Globus pallidus (tissue), 1 donor: ENCODE measurements at regions not wholly inside any gene's neighbourhood (a gene's known extent, or its start where the extent isn't known, plus 50 kb on each side); places are given as distances from the start of the nearest gene placed in this dataset.

Experiments used
- DNase-seq: peaks from one replicate; pipeline ENCODE4 v3.0.0-alpha.2; 2015; ENCODE audit warnings: low spot score

DNA sequence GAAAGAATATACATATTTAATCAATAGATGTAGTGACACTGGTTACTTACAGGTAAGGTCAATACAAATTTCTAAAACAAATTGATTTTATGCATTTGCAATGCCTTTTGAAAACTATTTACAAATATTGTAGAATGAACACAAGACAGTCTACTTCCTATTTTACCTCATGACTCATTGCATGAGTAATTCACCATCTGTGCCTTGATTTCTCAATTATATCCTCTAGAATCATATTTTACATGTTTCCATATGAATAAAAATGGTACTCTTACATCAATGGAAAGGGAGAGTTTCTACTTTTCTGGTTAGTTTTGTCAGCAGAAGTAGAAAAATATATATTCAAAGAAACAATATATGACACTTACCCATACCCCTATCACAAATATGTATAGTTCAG is 203.8 kb upstream of the CDH7 start:
- no peak for DNase-seq

DNA sequence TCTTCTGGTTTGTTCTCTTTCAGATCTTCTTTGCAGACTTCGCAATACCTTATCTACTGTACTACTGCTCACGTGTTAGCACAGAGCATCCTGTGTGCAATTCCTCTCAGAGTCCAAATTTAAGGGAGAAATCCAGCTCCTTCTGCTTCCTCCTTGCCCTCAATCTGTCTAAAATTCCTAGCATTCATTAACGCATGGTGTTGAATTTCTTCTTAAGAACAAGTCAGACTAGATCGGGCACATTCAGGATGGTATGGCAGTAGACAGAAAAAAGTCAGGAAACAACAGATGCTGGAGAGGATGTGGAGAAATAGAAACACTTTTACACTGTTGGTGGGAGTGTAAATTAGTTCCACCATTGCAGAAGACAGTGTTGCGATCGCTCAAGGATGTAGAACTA is 206.1 kb upstream of the CDH7 start:
- no peak for DNase-seq

DNA sequence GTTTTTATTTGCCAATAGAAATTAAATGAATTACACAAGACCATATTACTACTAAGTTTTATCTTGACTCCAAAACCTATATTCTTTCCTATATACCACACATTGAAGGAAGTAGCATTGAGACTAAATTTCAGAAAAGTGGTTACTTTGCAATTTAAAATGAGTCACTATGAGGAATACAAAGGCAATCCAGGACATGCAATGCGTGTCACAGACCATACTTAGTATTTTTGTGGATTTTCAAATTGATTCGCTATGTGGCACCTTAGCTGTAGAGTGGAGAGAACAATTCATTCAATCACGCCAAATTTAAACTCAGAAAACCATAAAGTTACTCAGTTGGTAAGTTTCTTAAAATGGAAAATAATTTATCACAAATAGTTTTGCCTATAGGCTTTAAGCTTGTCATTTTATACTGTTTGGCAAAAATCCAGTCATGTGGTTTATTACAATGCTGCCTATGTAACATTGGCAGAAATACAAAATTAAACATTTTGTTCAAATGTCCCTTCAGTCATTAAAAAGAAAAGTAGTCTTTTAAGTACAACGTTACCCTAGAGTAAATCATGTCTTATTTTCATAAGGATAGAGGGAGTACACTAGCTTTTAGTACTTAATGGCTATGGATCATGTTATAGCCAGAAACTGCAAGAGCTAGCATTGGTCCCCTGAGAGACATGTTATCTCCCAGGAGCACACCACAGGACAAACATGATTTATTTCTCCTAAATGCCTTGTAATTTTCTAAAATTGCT is 222.8 kb upstream of the CDH7 start:
- no peak for DNase-seq

DNA sequence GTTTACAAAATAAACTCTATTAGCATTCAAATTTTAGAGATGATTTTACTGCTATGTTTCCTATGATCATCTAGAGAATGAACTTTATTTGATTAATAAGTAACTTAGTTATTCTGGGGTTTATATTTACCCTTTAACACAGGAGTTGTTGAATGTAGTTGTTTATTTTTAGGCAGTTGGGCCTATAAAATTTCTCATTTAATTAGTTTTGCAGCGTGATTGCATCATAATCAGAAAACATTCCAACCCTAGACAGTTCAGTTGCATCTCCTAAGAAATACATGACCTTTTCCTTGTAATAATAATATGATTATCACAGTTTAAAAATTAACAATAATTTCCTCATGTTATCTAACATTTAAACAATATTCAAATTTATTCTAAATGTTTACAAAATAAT is 224.7 kb upstream of the CDH7 start:
- DNase-seq: no peak

DNA sequence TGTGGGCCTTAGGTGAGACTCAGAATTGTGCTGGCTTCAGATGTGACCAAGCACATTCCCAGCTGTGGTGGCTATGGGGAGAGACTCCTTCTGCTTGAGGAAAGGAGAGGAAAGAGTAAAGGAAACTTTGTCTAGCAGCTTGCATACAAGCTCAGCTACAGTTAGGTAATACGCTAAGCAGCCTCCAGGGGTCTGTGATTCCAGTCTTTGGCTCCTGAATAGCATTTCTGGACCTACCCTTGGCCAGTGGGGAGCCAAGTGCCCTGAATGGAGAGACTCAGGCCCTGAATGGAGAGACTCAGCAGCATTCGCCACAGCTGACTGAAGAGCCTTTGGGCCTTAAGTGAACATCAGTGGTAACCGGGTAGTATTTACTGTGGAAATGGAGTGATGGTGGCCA is 227.4 kb upstream of the CDH7 start:
- no peak for DNase-seq

DNA sequence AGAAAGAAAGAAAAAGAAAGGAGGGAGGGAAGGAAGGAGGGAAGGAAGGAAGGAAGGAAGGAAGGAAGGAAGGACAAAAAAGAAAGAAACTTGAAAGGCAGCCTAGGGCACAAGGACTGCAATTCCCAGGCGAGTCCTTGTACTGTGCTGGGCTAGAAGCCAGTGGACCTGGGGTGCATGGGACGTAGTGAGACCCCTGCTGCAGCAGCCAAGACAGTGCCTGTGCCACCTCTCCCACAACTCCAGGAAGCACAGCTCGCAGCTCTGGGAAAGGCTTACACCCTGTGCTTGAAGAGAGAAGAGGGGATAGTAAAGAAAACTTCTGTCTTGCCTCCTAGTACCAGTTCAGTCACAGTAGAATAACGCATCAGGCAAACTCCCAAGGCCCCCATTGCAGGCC is 227.9 kb upstream of the CDH7 start:
- DNase-seq: no peak

DNA sequence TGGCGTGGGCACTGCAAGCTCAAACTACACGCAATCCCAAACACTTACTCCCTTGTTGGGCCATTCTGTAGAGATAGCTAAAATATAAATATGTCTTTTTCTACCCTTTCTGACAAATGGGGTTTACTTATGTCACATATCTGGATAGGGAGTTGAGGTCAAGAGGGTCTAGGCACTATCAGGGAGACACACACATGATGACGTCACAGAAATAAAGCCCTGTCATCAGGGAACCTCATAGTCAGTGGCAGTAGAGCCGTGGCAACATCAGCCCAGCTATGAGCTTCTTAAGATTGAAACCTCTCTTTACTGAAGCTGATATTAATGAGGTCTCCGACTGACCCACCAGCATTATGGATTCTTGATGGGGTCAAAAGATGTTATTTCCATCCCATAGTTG is 234.6 kb upstream of the CDH7 start:
- no peak for DNase-seq

DNA sequence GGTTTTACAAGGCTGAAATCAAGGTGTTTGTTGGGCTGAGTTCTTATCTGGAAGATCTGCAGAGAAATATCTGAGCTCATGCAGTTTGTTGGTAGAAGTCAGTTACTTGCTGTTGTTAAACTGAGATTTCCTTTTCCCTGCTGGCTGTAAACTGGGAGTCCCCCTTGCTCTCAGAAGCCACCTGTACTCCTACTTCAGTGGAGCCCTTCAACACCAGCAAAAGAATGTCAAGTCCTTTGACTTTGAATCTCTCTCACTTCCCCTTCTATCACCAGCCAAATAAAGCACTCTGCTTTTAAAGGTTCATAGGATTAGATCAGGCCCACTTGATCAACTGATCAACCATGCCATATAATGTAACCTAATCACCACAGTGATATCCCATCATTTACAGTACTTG is 252.2 kb upstream of the CDH7 start:
- no peak for DNase-seq

DNA sequence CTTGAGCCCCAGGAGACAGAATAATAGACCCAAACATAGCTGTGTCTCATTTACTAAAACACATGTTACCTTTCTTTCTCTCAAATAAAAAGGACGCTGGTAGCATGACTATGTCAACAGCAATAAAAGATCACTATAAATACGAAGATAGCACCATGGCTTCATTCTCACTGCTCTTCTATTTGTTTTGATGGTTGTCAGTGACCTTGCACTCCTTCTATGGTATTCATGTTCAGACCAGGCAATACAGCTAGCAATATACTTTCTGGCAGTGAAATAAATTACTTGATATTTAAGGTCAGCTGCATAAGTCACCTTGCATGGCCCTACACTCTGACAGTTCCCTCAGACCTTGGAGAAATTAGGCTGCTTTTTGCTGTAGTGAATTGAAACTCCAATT is 263.2 kb upstream of the CDH7 start:
- DNase-seq: no peak

DNA sequence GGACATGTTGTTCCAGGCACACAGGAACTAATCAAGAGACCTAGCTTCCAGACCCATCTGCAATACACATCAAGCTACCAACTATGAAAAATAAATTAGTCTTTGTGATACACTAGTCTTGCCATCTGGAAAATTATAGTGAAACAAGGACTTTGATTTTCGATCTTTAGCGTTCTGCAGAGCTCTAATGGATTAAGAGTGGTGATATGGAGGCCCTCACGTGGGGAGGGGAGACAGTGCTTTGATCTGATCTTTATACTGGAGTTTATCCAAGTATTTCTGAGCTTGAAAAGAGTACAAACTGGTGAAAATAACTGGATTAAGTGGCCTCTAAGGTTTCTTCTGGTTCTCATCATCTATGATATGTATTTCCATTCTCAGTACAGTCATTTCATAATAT is 273.4 kb upstream of the CDH7 start:
- DNase-seq: no peak

DNA sequence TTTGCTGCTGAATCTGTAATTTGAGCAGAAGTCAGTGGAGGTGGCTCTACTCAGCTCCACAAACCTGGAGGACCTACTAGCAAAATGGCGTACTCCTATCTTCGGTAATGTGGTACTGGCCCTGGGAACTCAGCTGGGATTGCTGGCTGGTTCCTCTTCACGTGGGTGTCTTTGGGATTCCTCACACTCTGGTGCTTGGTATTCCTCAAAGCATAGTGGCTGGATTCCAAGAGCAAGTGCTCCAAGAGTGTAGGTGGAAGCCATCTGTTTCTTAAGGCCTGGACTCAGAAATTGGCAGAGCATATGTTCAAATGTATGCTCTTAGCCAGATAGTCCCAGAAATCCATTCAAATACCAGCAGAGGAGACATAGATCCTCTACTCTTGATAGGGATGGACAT is 281.9 kb upstream of the CDH7 start:
- no peak for DNase-seq

DNA sequence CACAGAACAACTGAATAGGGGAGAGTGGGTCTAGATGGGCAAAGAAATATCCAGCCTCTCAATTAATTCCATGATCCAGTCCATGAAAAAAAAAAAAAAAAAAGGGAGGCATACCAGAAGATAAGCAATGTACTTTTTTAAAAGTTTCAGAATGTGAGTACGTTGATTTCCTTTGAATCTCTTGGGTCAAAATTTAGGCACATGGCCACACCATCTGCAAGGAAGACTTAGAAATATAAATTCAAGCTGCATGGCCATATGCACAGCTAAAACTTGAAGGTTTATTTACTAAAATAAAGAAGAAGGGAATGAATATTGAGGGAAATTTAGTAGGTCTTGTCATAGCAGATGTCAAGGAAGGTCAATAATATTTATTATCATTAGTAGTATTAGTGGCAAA is 286.5 kb upstream of the CDH7 start:
- no peak for DNase-seq

DNA sequence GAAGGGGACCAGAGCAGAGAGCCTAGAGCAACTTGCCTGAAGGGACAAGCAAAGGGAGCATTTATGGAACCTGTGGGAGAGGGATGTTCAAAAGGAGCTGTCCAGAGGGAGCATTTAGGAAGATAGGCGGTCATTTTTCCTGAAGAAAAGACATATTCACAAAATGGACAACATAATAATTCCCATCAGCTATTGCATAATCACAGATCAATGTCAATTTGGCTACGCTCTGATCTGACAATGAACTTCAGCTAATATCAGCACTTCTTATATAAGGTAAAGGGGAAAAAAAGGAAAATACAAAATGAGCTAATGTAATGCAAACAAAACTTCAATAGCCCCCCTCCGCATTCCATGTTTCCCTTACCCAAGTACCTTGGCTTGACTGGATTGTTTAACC is 291.1 kb upstream of the CDH7 start:
- DNase-seq: no peak

DNA sequence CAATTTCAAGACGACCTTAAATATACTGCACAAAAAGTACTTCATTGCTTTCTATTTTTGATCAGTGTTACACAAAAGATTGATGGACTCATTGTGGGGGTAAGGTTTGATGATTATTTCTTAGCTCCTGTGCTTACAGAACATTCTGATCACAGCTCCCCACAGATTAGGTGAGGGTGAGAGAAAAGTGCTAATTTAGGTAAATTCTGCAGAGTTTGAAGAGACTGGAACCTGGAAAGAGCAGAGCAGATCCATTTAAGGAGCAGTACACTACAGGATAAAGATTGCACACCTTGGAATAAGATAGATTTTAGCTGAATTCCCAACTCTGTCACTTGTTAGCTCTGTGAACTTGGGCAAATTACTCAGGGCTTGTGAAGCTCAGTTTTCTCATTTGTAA is 291.9 kb upstream of the CDH7 start:
- DNase-seq: no peak

DNA sequence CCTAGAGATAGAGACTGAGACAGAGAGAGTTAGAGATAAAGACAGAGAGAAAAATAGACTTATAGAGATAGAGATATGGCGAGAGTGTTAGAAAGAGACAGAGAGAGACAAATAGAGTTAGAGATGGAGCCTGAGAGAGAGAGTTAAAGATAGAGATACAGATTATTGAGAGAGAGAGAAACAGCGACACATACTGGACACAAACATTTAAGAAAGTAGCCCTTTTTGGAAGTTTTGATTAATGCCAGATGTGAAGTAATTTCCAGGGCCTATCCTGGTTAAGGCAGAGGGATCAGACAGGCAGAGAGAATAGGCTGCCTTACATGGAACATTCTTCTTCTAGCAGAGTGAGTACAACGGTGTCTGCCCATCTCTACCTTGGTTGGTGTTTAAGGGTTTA is 311.6 kb upstream of the CDH7 start:
- no peak for DNase-seq

DNA sequence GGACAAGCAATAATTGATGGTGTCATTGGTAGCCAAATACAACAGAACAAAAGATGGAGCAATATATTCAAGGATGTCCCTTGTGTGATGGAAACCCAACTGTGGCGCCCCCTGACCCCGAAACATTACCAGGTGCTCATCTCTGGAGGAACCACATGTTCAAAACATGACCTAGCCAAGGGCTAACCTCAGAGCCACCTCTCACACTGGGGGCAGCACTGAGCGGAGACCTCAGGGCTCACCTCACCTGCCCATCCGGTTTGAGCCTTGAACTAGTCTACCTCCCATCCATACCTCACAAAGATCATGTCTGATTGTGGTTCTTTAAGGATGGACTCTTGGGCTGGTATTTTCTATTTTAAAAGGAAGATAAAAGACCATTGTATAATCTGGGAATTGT is 314.4 kb upstream of the CDH7 start:
- DNase-seq: no peak

DNA sequence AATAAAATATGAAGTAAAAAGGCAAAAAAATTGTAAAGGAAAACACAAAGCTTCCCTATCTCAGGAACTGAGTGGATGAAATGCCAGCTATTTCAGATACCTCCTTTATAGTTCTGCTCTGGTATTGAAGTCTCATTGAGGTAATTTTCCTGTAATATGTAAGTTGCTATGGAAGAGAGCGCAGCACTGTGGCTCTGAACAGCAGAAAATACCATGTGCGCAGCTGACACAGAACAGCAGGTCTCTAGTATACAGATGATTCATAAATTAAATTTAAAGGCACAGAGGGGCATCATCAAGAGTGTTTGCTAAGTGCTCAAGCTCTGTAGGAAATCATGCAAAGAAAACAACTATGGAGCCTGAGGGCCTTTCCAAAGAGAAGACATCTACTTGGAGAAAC is 315.3 kb upstream of the CDH7 start:
- DNase-seq: no peak

DNA sequence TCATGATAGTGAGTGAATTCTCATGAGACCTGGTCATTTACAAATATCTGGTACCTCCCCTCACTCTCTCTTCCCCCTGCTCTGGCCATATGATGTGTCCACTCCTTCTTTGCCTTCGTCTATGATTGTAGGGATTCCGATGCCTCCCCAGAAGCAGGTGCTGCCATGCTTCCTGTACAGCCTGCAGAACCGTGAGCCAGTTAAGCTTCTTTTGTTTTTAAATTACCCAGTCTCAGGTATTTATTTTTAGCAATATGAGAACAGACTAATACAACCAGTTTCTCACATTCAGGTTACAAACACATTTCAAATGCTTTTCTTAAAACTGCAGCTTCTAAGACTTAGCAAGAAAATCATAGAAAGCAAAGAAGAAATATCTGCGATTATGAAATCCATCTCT is 321.2 kb upstream of the CDH7 start:
- no peak for DNase-seq

DNA sequence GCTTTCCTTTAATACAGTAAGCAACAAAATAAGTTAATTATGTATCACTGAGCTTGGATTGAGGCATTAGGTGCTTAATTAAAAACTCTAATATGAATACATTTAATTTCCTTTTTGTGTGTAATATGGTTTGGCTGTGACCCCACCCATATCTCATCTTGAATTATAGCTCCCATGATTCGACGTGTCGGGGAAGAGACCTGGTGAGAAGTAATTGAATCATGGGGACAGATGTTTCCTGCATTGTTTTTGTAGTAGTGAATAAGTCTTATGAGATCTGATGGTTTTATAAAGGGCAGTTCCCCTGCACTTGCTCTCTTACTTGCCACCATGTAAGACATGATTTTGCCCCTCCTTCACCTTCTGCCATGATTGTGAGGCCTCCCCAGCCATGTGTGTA is 325.4 kb upstream of the CDH7 start:
- no peak for DNase-seq

DNA sequence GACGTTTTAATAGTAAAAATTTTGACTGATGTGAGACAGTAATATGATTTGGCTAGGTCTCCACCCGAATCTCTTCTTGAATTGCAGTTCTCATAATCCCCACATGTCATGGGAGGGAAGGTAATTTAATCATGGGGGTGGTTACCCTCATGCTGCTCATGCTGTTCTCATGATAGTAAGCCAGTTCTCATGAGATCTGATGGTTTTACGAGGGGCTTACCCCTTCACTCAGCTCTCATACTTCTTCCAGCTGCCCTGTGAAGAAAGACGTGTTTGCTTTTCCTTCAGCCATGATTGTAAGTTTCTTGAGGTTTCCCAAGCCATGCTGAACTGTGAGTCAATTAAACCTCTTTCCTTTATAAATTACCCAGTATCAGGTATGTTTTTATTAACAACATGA is 327.0 kb upstream of the CDH7 start:
- no peak for DNase-seq

DNA sequence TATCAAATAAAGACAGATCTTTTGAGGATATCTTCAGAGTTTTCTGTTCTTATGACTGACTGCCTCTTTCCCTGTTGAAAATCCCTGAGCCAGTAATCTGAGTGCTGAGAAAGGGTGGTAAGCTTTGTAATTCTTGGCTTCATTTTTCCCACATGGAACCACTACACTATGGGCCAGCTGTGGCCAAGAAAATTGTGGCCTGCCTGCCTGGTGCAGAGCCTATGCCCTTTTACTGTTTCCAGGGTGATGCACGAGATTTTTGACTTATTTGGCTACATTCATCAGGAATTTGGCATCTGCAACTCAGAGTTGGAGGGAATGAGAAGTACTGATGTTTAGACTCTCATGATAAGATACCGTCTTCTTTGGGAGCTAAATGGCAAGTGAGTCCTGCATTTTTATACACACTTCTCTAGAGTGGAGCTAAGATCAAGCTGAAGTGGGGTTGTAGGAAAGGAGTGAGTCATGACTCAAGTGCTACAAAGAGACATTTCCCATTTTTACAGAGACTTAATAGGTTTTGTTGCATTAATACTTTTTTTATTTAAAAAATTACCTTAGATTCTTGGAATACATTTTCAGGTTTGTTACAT is 328.2 kb upstream of the CDH7 start:
- DNase-seq: no peak

DNA sequence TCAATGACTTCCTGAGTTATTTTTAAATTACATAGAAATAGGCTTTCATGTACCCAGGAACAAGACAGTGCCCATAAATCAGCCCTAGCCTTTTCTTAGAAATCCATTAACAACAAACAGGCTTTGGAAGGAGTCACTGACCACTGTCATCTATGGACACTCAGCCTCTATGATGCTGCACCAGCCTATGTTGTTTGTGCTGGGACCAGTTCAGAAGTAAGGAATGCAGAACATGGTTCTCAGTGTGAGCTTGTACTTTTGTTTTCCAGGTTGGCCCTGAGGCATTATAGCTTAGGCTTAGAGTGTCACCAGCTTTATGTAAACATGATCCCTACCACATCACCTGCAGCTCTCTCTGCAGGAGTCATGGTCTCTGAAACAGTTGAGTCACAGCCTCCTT is 335.7 kb upstream of the CDH7 start:
- DNase-seq: no peak

DNA sequence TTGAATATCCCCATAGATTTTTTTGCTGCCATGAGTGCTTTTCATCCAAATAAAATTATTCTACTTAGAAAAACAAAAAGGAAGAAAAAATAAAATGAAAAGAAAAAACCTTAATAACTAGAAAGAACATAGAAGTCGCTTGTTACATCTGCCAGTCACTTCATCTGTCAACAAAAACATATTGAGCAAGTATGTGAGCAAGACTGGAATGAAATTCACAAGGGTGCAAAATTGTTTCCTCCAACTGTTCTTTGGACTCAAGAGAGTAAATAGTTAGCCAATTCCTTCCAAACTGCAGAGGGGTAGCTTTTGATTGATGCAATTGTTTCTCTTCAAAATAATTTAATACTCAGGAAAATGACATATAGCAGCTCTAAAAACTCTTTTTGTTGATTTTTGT is 336.3 kb upstream of the CDH7 start:
- DNase-seq: no peak

DNA sequence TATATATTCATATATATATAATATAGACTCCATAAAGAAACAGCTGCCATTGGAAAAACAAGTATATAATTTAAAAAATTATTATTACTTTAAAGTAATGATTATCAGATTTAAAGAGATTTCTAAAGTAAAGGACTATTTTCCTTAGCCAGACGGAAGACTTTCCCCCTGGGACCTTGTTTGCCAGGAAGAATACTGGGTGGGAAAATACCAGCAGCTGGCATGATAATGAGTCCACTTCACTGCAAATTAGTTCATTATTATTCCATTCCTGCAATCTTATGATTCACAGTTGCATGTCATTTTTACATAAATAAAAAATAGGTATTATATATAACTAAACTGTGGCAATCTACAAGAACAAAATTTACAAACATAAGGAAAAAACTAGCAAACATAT is 339.8 kb upstream of the CDH7 start:
- DNase-seq: no peak
